SK-N-SH (cell line): ENCODE measurements at regions not wholly inside any gene's neighbourhood (a gene's known extent, or its start where the extent isn't known, plus 50 kb on each side); places are given as distances from the start of the nearest gene placed in this dataset.

Experiments used
- ELF1 ChIP-seq: IDR thresholded peaks from 2 replicates; pipeline ENCODE4 v1.4.0; 2012
- EP300 ChIP-seq, 2 experiments: IDR thresholded peaks; 2 replicates each; pipeline versions ENCODE4 v1.4.0 to v1.6.1; 2012; ENCODE audit warnings: borderline replicate concordance in 1 of 2, low read depth in 1 of 2, low read length in 1 of 2
- EZH2phosphoT487 ChIP-seq: fragments of 200-600 bp; sonication (generic); IDR thresholded peaks from 2 replicates; pipeline ENCODE4 v1.6.1; 2017; ENCODE audit warnings: low read depth, mixed run types, mild to moderate bottlenecking, antibody characterized with exemption, moderate library complexity, borderline replicate concordance
- FOXJ3 ChIP-seq: sonication (generic); formaldehyde crosslinking; IDR thresholded peaks from 2 replicates; pipeline ENCODE4 v1.5.1; 2020; ENCODE audit warnings: mild to moderate bottlenecking, missing genetic modification reagents
- GATA2 ChIP-seq: sonication (generic); formaldehyde crosslinking; IDR thresholded peaks from 2 replicates; pipeline ENCODE4 v1.5.0; 2020; ENCODE audit warnings: mild to moderate bottlenecking, missing genetic modification reagents
- POLR2AphosphoS5 ChIP-seq: IDR thresholded peaks from 2 replicates; pipeline ENCODE4 v1.6.1; 2012; ENCODE audit warnings: low read depth, low read length
- RAD21 ChIP-seq: IDR thresholded peaks from 2 replicates; pipeline ENCODE4 v1.6.1; 2012; ENCODE audit warnings: mild to moderate bottlenecking, low read length
- RCOR1 ChIP-seq: fragments of 150-350 bp; IDR thresholded peaks from 2 replicates; pipeline ENCODE4 v1.6.1; 2017; ENCODE audit warnings: antibody characterized with exemption, low read length
- RXRA ChIP-seq: IDR thresholded peaks from 2 replicates; pipeline ENCODE4 v1.4.0; 2012; ENCODE audit warnings: low read depth, mild to moderate bottlenecking, borderline replicate concordance
- YY1 ChIP-seq: IDR thresholded peaks from 2 replicates; pipeline ENCODE4 v1.4.0; 2012; ENCODE audit warnings: low read depth, mild to moderate bottlenecking
- TF ChIP-seq, protein P1 (sequence below): fragments of 200-600 bp; sonication (generic); IDR thresholded peaks from 2 replicates; pipeline ENCODE4 v1.6.1; 2017; ENCODE audit warnings: antibody characterized with exemption, mild to moderate bottlenecking, moderate library complexity

GRCh38 chr4:1460967-1461868, 55.0 kb upstream of the NKX1-1 start:
- TF ChIP-seq YY1 (no peak), RAD21 (no peak), FOXJ3 (no peak), RCOR1 (no peak), ELF1 (no peak), EZH2phosphoT487 (no peak), EP300 (IDR thresholded peaks at IDR 0.05; ENCODE audit: borderline replicate concordance in 1 of 2, low read depth in 1 of 2, low read length in 1 of 2) (no peak), POLR2AphosphoS5 (no peak), RXRA (no peak), GATA2 (CRISPR knock-in tag) (no peak)
- TF ChIP-seq, protein P1, sequence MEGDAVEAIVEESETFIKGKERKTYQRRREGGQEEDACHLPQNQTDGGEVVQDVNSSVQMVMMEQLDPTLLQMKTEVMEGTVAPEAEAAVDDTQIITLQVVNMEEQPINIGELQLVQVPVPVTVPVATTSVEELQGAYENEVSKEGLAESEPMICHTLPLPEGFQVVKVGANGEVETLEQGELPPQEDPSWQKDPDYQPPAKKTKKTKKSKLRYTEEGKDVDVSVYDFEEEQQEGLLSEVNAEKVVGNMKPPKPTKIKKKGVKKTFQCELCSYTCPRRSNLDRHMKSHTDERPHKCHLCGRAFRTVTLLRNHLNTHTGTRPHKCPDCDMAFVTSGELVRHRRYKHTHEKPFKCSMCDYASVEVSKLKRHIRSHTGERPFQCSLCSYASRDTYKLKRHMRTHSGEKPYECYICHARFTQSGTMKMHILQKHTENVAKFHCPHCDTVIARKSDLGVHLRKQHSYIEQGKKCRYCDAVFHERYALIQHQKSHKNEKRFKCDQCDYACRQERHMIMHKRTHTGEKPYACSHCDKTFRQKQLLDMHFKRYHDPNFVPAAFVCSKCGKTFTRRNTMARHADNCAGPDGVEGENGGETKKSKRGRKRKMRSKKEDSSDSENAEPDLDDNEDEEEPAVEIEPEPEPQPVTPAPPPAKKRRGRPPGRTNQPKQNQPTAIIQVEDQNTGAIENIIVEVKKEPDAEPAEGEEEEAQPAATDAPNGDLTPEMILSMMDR = no peak
